Skeletal muscle cell (primary cell): ENCODE measurements at regions not wholly inside any gene's neighbourhood (a gene's known extent, or its start where the extent isn't known, plus 50 kb on each side); places are given as distances from the start of the nearest gene placed in this dataset.
"Not testable (repeated sequence)": the region's sequence is repeated elsewhere in the genome, so short reads cannot be mapped to it uniquely, and the experiment has no call there.

ENCODE experiments used
- DNase-seq: peaks from one replicate; pipeline ENCODE4 v3.0.0-alpha.2; 2010; ENCODE audit warnings: low read depth
- H3K4me3 ChIP-seq: 2 replicates; pipeline ENCODE4 v1.5.1; 2011; ENCODE audit warnings: low read depth, mild to moderate bottlenecking, control low read depth, low read length, moderate library complexity

DNA sequence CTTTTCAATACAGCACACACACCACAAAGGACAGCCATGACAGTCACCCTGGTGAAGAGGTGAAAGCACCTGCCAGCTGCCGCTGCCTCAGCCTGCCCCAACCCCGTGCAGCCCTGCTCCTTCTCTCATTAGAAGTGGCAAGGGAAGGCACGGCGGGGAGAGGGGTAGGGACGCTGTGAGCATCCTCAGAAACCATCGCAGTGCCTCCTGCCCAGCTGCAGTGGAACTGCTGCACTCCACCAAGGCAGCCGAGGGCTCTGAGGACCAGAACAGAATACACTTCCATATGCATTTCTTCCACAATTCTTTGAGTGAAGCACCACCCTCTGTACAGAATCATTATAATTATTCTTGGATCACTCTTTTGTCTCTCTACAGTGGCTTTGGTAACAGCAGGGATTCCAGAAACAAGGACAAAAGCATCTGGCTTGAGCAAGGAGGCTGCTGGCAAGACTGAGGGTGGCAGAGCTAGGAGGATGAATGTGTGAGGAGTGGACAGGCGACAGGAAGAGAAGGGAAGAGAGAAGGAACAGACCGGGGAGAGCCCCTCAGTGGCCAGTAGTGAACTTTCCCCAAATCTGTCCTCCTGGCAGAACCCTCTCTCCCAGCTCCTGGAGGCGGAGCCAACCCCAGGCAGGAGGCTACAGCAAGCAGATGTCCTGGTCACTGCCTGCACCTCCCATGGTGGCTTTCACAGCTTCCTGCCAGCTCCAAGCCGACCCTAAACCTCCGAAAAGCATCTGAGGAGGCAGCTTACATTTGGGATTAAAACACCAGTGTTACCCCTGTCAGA lies 73.2 kb downstream of the MTNR1A start:
- no peak for DNase-seq
- no peak overlapping the region for H3K4me3 ChIP-seq

DNA sequence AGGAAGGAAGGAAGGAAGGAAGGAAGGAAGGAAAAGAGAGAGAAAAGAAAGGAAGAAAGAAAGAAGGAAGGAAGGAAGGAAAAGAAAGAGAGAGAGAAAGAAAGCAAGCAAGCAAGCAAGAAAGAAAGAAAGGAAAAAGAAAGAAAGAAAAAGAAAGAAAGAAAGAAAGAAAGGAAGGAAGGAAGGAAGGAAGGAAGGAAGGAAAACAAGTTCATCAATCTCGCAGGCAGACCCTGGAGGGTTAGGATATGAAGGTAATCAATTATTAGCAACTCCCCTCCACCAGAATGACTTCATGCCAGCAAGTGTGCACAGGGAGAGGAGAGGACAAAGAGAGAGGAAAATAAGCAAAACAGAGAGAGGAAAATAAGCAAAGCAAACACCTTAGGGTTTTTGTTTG lies 80.2 kb downstream of the MTNR1A start:
- H3K4me3 ChIP-seq: no peak overlapping the region
- DNase-seq: no peak

DNA sequence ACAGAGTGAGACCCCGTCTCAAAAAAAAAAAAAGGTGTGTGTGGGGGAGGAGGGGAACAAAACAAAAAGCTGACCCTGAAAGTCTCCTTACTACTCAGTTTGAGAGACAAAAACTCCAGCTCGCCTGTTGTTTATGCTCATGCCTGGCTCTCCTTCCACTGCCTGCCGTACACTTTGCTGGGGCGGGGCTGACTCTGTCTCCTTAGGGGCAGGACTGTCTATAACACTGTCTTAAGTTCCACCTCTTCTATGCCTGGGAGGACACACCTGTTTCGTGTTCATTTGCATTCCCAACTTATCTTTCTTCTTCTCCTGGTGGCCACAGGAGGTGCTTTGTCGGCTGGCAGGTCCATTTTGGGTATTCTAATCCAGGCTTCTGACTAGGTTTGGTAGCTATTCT lies 81.4 kb downstream of the MTNR1A start:
- no peak for DNase-seq

DNA sequence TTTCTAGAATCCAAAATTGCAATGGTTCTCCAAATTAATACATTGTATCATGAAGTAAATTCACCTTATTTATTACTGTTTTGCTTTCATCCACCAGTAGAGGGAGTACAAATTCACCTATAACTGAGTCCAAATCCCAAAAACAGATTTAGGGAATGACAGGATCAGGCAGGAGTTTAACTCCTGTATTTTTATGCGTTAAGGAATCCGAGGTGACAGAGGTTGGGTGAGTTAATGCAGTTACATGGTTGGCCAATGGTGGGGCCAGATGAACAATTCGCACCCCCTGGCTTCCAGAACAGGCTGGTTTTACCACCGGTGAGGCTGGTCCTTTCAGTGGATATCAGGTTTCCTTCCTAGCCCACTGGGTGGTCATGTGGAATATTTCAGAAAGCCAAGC lies 82.4 kb downstream of the MTNR1A start:
- peak; percentile 12 for DNase-seq
- H3K4me3 ChIP-seq: no peak overlapping the region

More for the DNA sequence above, 81.4 kb downstream of the MTNR1A start:
- no peak overlapping the region for H3K4me3 ChIP-seq

DNA sequence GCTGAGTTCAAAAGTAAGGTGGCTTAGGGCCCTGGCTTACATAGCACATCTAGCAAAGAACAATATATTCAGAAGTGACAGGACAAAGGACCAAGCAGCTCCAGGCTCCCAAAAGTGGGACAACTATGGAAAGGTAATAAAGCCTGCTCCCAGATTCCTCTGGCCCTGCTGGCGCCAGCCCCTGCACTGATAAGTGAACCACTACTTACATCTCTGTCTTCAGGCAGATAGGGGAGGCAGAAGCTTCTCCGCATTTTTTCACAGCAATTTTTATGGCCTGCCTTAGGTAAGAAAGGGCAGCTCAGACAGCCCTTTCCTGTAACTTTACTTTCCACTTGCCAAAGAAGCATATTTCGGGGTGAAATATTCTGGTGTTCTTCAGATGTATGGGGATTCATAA lies 83.9 kb downstream of the MTNR1A start:
- DNase-seq: no peak
- H3K4me3 ChIP-seq: no peak overlapping the region

DNA sequence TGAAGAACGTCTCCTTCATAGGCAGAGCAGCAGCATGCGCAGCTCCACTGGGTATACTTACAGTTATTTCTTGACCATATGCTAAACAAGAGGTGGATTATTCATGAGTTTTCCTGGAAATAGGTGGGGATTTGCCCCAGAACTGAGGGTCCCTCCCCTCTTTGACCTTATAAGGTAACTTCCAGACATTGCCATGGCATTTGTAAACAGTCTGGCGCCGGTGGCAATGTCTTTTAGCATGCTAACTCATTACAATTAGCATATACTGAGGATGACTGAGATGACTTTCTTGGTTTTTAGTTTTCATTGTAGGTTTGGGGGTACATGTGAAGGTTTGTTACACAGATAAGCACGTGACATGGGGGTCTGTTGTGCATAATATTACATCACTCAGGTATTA lies 97.3 kb downstream of the MTNR1A start:
- DNase-seq: no peak

DNA sequence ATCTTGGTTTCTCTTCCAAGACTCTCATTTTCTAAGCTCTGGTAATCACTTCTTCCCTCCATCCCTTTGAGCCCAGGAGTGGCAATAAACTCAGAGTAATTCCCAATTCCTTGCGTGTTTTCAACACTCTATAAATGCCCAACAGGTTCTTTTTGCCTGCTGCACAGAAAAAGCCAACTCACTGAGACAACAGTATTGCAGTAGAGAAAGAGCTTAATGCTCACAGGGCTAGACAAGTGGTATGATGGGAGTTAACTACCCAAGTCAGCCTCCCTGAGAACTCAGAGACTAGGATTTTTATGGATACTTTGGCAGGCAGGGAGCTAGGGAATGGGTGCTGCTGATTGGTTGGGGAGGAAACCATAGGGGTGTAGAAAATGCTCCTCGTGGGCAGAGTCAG lies 103.4 kb downstream of the MTNR1A start:
- DNase-seq: no peak
- no peak overlapping the region for H3K4me3 ChIP-seq

More for the DNA sequence above, 97.3 kb downstream of the MTNR1A start:
- H3K4me3 ChIP-seq: no peak overlapping the region

DNA sequence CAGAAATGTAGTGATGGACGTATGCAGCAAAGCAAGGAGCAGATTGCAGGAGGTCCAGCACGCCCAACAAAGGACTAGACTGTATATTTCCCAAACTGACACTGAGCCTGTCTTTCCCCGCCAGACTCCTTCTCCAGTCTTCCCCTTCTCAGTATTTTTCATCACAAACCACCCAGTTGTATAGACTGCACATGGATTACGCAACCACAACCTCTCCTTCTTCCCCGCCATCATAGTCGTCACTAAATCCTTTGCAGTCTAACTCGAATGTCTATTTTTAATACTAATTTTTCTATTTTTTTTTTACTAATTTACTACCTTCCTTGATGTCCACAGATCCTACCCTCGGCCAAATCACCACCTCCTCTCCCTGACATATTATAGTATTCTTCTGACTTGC lies 105.4 kb downstream of the MTNR1A start:
- no peak overlapping the region for H3K4me3 ChIP-seq
- no peak for DNase-seq

DNA sequence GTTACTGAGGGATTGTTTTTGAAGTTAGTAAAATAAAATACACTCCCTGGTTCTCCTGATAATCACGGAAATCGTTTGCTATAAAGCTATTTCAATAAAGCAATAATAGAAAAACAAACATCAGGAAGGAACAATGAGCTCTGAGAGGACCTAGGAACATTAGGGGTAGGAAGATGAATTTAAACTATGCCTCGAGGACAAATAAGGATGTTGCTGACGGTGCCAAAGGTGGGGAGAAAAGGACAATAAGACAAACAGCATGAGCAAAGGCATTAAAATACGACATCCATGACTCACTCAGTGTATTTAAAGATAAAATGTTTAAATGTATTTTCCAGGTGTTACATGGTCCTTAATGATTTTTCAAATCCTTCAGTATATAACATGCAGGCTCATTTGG lies 110.3 kb downstream of the MTNR1A start:
- H3K4me3 ChIP-seq: no peak overlapping the region
- DNase-seq: no peak

DNA sequence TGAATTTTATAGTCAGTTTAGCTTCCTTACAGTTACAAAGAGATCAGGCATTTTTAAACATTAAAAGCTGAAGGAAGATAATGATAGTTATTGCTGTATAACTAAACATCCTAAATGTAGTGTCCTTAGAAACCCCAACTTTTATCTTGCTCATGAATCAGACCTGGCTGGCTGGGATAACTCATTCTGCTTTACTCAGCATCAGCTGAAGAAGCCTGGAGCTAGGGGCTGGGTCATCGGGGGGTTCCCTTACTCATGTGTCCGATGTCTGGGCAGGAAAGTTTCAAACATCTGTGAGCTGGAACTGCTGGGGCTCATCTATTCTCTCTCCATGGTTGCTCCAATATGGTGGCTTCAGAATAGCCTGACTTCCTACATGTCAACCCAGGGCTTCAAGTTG lies 113.9 kb downstream of the MTNR1A start:
- no peak overlapping the region for H3K4me3 ChIP-seq

DNA sequence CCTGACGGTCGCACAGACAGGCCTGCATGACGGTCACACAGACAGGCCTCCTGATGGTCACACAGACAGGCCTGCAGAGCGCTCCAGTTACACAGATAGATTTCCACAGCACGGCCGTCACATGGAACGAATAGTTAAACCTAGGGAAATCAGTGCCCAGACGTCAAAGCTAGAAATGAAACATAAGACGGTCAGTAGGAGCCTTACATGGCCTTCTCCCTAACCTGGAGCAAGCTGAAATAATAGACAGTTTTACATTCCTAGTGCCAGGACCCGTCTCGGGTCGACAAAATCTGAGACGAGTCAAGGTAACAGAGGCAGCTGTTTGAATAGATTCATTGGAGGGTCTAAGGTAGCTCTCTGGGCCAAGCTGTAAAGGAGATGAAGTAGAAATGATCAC lies 126.9 kb downstream of the MTNR1A start:
- no peak overlapping the region for H3K4me3 ChIP-seq
- DNase-seq: no peak

More for the DNA sequence above, 113.9 kb downstream of the MTNR1A start:
- no peak for DNase-seq

DNA sequence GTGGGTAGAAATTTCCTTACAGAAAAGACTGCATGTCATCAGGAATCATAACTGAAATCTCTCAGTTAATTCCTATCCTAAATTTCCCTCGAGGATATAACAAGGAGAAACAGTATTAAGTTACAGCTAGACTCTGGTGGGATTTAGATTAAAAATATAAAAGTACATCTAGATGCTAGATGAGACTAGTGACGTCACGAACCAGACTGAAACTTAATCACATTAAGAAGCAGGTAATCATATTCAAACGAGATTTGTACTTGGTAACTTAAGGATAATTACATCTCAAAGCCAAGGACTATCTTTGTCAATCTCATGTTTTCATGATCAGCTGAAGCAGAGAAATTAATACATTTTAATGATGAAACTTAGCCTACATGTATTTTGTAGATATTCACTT lies 130.6 kb downstream of the MTNR1A start:
- no peak overlapping the region for H3K4me3 ChIP-seq
- DNase-seq: no peak

DNA sequence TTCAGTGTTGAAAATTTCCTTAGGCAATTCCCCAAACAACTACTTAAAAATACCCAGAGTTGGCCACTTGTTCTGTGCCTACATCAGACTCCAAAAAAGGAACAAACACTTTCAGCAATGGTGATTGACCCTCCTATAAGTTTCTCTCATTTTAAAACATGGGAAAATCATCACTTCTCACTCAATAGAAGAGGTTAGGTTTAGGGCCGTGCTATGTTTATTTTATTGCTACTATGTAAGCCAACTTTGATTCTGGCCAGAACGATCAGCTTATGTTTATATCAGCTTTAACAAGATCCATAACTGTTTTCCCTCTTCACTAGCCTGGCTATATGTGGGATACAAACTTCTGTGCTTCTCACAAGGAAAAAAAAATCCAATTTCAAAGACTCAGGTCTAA lies 133.1 kb downstream of the MTNR1A start:
- no peak for DNase-seq
- no peak overlapping the region for H3K4me3 ChIP-seq

DNA sequence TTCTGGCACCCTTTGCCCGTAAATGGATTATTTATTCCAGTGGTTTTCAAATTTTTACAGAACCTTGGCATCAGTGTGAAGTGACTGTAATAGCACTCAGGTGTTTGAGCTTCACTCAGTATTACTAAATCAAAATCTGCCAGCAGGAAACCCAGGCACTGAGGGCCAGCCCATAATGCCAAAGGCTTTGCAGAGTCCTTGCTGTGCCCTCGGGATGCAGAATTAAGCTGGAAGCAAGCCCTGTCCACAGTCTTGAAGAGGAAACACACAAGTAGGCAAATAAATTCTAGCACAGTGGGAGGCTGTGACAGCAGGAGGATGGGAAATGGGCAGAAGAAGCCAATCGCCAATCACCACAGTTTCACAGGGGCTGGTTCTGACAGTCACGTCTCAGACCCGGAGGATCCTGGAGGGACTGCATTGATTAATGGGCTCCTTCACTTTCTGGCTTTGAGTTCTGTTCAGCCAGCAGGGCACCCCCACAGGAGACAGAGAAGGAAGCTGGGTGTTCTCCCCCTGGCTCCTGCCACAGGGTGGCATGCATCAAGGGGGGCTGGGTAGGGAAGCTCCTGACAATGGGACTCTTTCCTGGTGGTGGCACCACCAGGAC lies 138.8 kb downstream of the MTNR1A start:
- H3K4me3 ChIP-seq: no peak overlapping the region
- no peak for DNase-seq

DNA sequence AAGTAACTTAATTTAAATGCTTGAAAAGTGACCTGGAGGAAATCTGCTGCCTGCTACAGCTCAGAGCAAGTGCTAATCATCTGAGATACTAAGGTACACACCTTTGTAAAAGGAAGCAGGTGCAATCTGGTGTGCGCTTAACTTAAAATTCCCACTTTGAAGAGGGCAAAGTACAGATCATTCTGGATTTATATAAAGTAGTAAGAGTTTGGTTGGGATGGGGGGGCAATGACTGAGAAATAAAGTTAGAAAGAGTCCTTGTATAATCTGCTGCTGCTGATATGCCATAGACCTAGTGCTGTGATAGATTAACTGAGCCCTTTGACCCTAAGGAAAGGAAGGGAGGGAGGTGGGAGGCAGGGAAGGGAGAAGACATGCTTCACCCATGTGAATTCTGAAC lies 141.0 kb downstream of the MTNR1A start:
- no peak overlapping the region for H3K4me3 ChIP-seq
- no peak for DNase-seq

DNA sequence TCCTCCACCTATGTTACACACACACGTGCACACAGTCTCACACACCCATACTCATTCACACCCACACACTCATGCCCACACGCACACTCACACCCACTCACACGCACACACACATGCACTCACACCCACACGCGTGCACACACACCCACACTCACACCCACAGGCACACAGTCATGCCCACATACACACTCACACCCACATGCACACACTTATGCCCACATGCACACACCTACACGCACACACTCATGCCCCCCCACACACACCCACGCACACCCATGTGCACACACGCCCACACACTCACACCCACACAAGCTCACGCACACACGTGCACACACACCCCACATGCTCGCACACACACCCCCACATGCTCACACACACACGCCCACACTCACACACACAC lies 140.0 kb downstream of the F11 start:
- no peak overlapping the region for H3K4me3 ChIP-seq

DNA sequence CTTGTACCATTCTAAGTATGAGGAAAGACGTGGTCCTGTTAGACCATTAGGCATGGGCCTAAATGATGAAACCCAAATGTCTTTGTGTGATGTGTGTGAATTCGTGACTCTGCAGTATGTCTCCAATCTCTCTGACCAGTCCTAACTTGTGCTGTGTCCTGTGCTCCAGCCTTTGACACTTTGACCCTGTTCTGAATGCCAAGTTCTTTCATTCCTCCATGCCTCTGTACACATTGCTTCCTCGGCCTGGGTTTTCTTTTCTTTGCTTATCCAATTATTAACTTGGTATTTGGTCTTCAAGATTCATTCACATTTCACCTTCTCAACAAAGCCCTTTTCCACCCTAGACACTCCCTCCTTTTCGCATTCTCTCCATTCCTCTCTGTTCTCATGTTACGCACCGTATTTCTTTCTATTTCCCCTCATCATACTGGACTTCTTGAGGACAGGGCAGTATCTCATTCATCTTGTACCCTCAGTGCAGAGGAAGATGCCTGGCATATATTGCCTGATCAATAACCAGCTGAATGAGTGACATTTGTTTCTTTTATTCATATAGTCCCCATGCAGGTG lies 138.7 kb downstream of the F11 start:
- no peak for DNase-seq
- H3K4me3 ChIP-seq: no peak overlapping the region

More for the DNA sequence above, 140.0 kb downstream of the F11 start:
- no peak for DNase-seq

DNA sequence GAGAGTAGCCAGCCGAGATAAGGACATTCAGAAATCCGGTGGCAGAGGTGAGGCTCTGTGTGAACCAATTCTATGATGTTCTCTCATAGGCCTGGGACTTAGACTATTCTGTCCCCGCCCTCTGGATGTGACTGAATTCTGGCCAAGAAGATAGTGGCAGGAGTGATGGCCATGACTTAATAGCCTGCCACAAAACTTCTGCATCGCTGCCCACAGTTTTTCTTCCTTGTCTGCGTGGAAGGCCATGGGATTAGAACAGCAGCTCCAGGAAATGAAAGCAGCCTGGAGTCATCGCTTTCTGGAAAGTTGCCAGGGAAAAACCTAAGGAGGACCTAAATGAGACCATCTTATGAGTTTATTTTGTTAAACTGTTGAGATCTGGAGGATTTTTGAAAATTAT lies 134.7 kb downstream of the F11 start:
- H3K4me3 ChIP-seq: no peak overlapping the region
- no peak for DNase-seq

DNA sequence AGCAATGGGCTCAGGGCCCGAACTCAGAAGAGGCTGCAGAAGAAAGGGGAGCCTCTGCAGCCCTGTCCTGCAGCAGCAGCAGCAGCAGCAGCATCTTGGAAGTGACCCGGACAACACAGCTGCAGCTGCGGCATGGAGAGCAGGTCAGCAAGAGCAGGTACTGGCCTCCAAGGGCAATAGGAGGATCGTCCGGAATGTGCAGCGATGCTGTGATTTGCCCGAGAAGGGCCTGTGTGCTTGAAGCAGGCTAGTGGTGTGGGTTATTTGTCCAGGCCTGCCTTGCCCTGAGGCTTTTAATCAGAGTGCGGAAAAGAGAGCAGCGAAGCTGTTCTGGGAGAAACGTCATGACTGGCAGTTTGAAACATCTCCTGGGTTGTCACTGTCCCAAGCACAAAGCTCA lies 126.0 kb downstream of the F11 start:
- H3K4me3 ChIP-seq: no peak overlapping the region
- DNase-seq: no peak

DNA sequence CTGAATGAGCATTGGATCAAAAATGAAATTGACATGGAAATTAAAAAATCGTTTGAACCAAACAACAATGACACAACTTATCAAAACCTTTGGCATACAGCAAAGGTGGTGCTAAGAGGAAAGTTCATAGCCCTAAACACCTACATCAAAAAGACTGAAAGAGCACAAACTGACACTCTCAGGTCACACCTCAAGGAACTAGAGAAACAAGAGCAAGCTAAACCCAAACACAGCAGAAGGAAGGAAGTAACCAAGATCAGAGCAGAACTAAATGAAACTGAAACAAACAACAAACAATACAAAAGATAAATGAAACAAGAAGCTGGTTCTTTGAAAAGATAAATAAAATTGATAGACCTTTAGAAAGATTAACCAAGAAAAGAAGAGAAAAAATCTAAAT lies 118.3 kb downstream of the F11 start:
- not testable (repeated sequence) for DNase-seq, H3K4me3 ChIP-seq

DNA sequence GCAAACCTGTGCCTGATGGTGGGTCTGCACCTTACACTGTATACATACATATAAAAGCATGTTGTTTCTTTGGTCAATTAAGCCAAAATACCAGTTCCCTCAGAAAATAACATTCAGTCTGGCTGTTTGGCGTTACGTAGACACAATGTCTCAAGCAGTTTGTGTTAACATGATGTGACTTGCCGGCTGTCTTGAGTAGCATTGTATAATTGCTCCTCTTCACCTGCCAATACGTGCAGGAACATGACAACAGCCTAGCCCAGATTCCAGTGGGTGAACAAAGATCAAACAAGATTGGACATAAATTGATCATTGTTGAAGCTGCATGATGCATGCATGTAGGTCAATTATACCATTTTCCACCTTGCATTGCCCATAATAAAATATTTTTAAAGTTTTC lies 102.3 kb downstream of the F11 start:
- DNase-seq: no peak
- no peak overlapping the region for H3K4me3 ChIP-seq
